GM19023 (cell line): ENCODE measurements at regions not wholly inside any gene's neighbourhood (a gene's known extent, or its start where the extent isn't known, plus 50 kb on each side); places are given as distances from the start of the nearest gene placed in this dataset.
"Not testable (repeated sequence)": the region's sequence is repeated elsewhere in the genome, so short reads cannot be mapped to it uniquely, and the experiment has no call there.

Experiments used
- ATAC-seq: cut with Tn5 transposase; IDR thresholded peaks from one replicate; pipeline ENCODE4 v1.9.1; 2021; ENCODE audit warnings: mild to moderate bottlenecking, moderate library complexity; ENCODE audit not compliant: unreplicated experiment

- no peak for ATAC-seq
Measured at GRCh38 chrX:55813150-55813549, 95.6 kb downstream of the RRAGB start.

GRCh38 chrX:55815546-55815945 is 98.0 kb downstream of the RRAGB start:
- no peak for ATAC-seq

GRCh38 chrX:55816023-55816422 is 98.5 kb downstream of the RRAGB start:
- ATAC-seq = no peak

- no peak for ATAC-seq
Measured at GRCh38 chrX:55818673-55819375, 101.3 kb downstream of the RRAGB start.

- no peak for ATAC-seq
Measured at GRCh38 chrX:55839485-55839884, 121.9 kb downstream of the RRAGB start.

GRCh38 chrX:55841962-55842752 is 124.6 kb downstream of the RRAGB start:
- peak; percentile 50 for ATAC-seq

GRCh38 chrX:55866779-55867178 is 149.2 kb downstream of the RRAGB start:
- not testable (repeated sequence) for ATAC-seq

- ATAC-seq = peak; percentile 64
Measured at GRCh38 chrX:55867181-55867651, 149.7 kb downstream of the RRAGB start.

GRCh38 chrX:55867708-55868107 is 150.2 kb downstream of the RRAGB start:
- peak; percentile 45 for ATAC-seq

- ATAC-seq = no peak
Measured at GRCh38 chrX:55874807-55875206, 157.3 kb downstream of the RRAGB start.

- not testable (repeated sequence) for ATAC-seq
Measured at GRCh38 chrX:55883541-55883940, 166.0 kb downstream of the RRAGB start.

GRCh38 chrX:55907968-55908607 is 190.5 kb downstream of the RRAGB start:
- ATAC-seq = peak; percentile 68

- ATAC-seq = peak; percentile 45
Measured at GRCh38 chrX:55908661-55909212, 191.2 kb downstream of the RRAGB start.

GRCh38 chrX:55919367-55920221 is 202.0 kb downstream of the RRAGB start:
- peak; percentile 91 for ATAC-seq

- no peak for ATAC-seq
Measured at GRCh38 chrX:55924574-55924973, 207.0 kb downstream of the RRAGB start.

- not testable (repeated sequence) for ATAC-seq
Measured at GRCh38 chrX:55928529-55928928, 211.0 kb downstream of the RRAGB start.
